H9 (cell line): ENCODE measurements at regions not wholly inside any gene's neighbourhood (a gene's known extent, or its start where the extent isn't known, plus 50 kb on each side); places are given as distances from the start of the nearest gene placed in this dataset.

Source experiments
- DNase-seq: peaks from one replicate; pipeline ENCODE4 v3.0.0-alpha.2; 2017
- H2AFZ ChIP-seq: one replicate; pipeline ENCODE4 v1.6.1; 2013; ENCODE audit warnings: mild to moderate bottlenecking, low read length, control low read depth, moderate library complexity
- H2AK5ac ChIP-seq: 2 replicates; pipeline ENCODE4 v1.6.1; 2013; ENCODE audit warnings: low read length, control low read depth, mixed read lengths; ENCODE audit not compliant: insufficient read length
- H2BK120ac ChIP-seq: one replicate; pipeline ENCODE4 v1.6.1; 2013; ENCODE audit warnings: low read depth, mild to moderate bottlenecking, low read length, control low read depth, inconsistent platforms; ENCODE audit not compliant: poor library complexity, severe bottlenecking
- H2BK12ac ChIP-seq: 2 replicates; pipeline ENCODE4 v1.6.1; 2013; ENCODE audit warnings: low read length, control low read depth, mixed read lengths, low read depth; ENCODE audit not compliant: insufficient read length
- H2BK15ac ChIP-seq: 2 replicates; pipeline ENCODE4 v1.6.1; 2013; ENCODE audit warnings: low read depth, low read length, control low read depth
- H2BK20ac ChIP-seq: one replicate; pipeline ENCODE4 v1.6.1; 2013; ENCODE audit warnings: low read depth, mild to moderate bottlenecking, low read length, control low read depth, inconsistent platforms; ENCODE audit not compliant: poor library complexity, severe bottlenecking
- H2BK5ac ChIP-seq: 2 replicates; pipeline ENCODE4 v1.6.1; 2013; ENCODE audit warnings: low read length, control low read depth, mixed read lengths; ENCODE audit not compliant: insufficient read length
- H3K14ac ChIP-seq: 2 replicates; pipeline ENCODE4 v1.6.1; 2013; ENCODE audit warnings: low read length, control low read depth; ENCODE audit not compliant: insufficient read depth
- H3K18ac ChIP-seq: 2 replicates; pipeline ENCODE4 v1.6.1; 2013; ENCODE audit warnings: low read depth, mild to moderate bottlenecking, mixed read lengths, low read length, control low read depth; ENCODE audit not compliant: insufficient read length
- H3K23ac ChIP-seq: 2 replicates; pipeline ENCODE4 v1.6.1; 2013; ENCODE audit warnings: low read length, control low read depth, mixed read lengths, low read depth; ENCODE audit not compliant: insufficient read length
- H3K23me2 ChIP-seq: 2 replicates; pipeline ENCODE4 v1.6.1; 2013; ENCODE audit warnings: low read depth, mild to moderate bottlenecking, mixed read lengths, low read length, control low read depth; ENCODE audit not compliant: insufficient read length, poor library complexity, severe bottlenecking
- H3K27ac ChIP-seq: 2 replicates; pipeline ENCODE4 v1.5.1; 2013; ENCODE audit warnings: low read length, control low read depth, mixed read lengths, low read depth; ENCODE audit not compliant: insufficient read length
- H3K27me3 ChIP-seq: 2 replicates; pipeline ENCODE4 v1.6.1; 2013; ENCODE audit warnings: low read length, control low read depth, inconsistent platforms; ENCODE audit not compliant: insufficient read depth
- H3K4ac ChIP-seq: 2 replicates; pipeline ENCODE4 v1.6.1; 2013; ENCODE audit warnings: low read depth, mild to moderate bottlenecking, control low read depth, inconsistent platforms, low read length, moderate library complexity
- H3K4me1 ChIP-seq: 2 replicates; pipeline ENCODE4 v1.6.1; 2013; ENCODE audit warnings: low read length, control low read depth, inconsistent platforms; ENCODE audit not compliant: insufficient read depth
- H3K4me2 ChIP-seq: 2 replicates; pipeline ENCODE4 v1.6.1; 2013; ENCODE audit warnings: low read length, control low read depth, mixed read lengths; ENCODE audit not compliant: insufficient read length, insufficient read depth
- H3K56ac ChIP-seq: 2 replicates; pipeline ENCODE4 v1.6.1; 2013; ENCODE audit warnings: low read depth, mild to moderate bottlenecking, mixed read lengths, low read length, control low read depth; ENCODE audit not compliant: insufficient read length
- H3K79me1 ChIP-seq: 2 replicates; pipeline ENCODE4 v1.6.1; 2013; ENCODE audit warnings: low read depth, mild to moderate bottlenecking, moderate library complexity, low read length, control low read depth, inconsistent platforms; ENCODE audit not compliant: insufficient read depth, poor library complexity, severe bottlenecking
- H3K79me2 ChIP-seq: 2 replicates; pipeline ENCODE4 v1.6.1; 2013; ENCODE audit warnings: low read length, control low read depth, inconsistent platforms; ENCODE audit not compliant: insufficient read depth
- H3K9ac ChIP-seq: 2 replicates; pipeline ENCODE4 v1.6.1; 2013; ENCODE audit warnings: low read length, control low read depth, mixed read lengths; ENCODE audit not compliant: insufficient read length; ENCODE audit errors: extremely low read depth
- H3K9me3 ChIP-seq: one replicate; pipeline ENCODE4 v1.6.1; 2013; ENCODE audit warnings: low read depth, low read length, inconsistent platforms; ENCODE audit not compliant: control insufficient read depth
- H3T11ph ChIP-seq: one replicate; pipeline ENCODE4 v1.6.1; 2013; ENCODE audit warnings: mild to moderate bottlenecking, low read length, control low read depth, inconsistent platforms
- H4K20me1 ChIP-seq: one replicate; pipeline ENCODE4 v1.6.1; 2013; ENCODE audit not compliant: control insufficient read depth, insufficient read length, insufficient read depth
- H4K5ac ChIP-seq: 2 replicates; pipeline ENCODE4 v1.6.1; 2013; ENCODE audit warnings: low read depth, mild to moderate bottlenecking, mixed read lengths, low read length, control low read depth; ENCODE audit not compliant: insufficient read length
- H4K8ac ChIP-seq: replicated peaks from 2 replicates; pipeline ENCODE4 v1.6.1; 2013; ENCODE audit warnings: low read length, control low read depth, mixed read lengths, low read depth; ENCODE audit not compliant: insufficient read length
- H4K91ac ChIP-seq: 2 replicates; pipeline ENCODE4 v1.6.1; 2013; ENCODE audit warnings: low read depth, mild to moderate bottlenecking, moderate library complexity, mixed read lengths, low read length, control low read depth; ENCODE audit not compliant: insufficient read length
- H3K27ac Mint-ChIP-seq, 3 experiments: 2 replicates in 2 of 3; 3 replicates in 1 of 3; pipeline ENCODE4 v1.8.0; 2020 to 2021; ENCODE audit warnings: mixed read lengths in 3 of 3, mild to moderate bottlenecking in 1 of 3, moderate library complexity in 1 of 3
- H3K27me3 Mint-ChIP-seq: 2 replicates; pipeline ENCODE4 v1.8.0; 2021; ENCODE audit warnings: low read depth, mild to moderate bottlenecking, moderate library complexity, mixed read lengths
- H3K36me3 Mint-ChIP-seq, 3 experiments: 2 replicates in 2 of 3; 3 replicates in 1 of 3; pipeline ENCODE4 v1.8.0; 2020 to 2021; ENCODE audit warnings: low read depth in 3 of 3, mixed read lengths in 3 of 3; ENCODE audit not compliant: insufficient read depth in 1 of 3
- H3K4me1 Mint-ChIP-seq, 2 experiments: 2 replicates each; pipeline ENCODE4 v1.8.0; 2020; ENCODE audit warnings: mixed read lengths in 2 of 2
- H3K4me3 Mint-ChIP-seq, 2 experiments: 2 replicates in 1 of 2; 3 replicates in 1 of 2; pipeline ENCODE4 v1.8.0; 2020 to 2021; ENCODE audit warnings: mild to moderate bottlenecking in 2 of 2, mixed read lengths in 2 of 2, moderate library complexity in 1 of 2
- H3K9me3 Mint-ChIP-seq, 2 experiments: 2 replicates in 1 of 2; 3 replicates in 1 of 2; pipeline ENCODE4 v1.8.0; 2020; ENCODE audit warnings: mild to moderate bottlenecking in 2 of 2, mixed read lengths in 2 of 2, moderate library complexity in 1 of 2
- WGBS: extraction: QIAGEN DNeasy Blood & Tissue Kit; methylation state at CpG from one replicate; pipeline ENCODE4 v1.1.7; 2013; ENCODE audit warnings: missing lambda C conversion rate, low lambda C conversion rate, mixed read lengths; ENCODE audit not compliant: insufficient read length; ENCODE audit errors: extremely low coverage; 5-methylcytosine and 5-hydroxymethylcytosine counted together
- TF ChIP-seq, protein P1 (sequence below): fragments of 200-600 bp; sonication (generic); conservative IDR thresholded peaks from 3 replicates; pipeline ENCODE4 v1.8.0; 2021; ENCODE audit warnings: antibody characterized with exemption, mild to moderate bottlenecking

- no peak overlapping the region for H3K27ac ChIP-seq
- H3K79me2 ChIP-seq, result no peaks in the 10 kb centered on the region
- H3K23ac ChIP-seq, result no peak overlapping the region
- H4K91ac ChIP-seq, result no peak overlapping the region
- no peak overlapping the region for H3K4me3 Mint-ChIP-seq
- no peak overlapping the region for H2BK120ac ChIP-seq
- H4K8ac ChIP-seq, result no peak overlapping the region
- no peaks in the 10 kb centered on the region for H3K79me1 ChIP-seq
- no peak overlapping the region for H2BK15ac ChIP-seq
- 0 out of 7 replicates have a peak, but pooled peaks cover 0 to 4% (median 0%) of the 10 kb centered on the region in 3 experiments for H3K36me3 Mint-ChIP-seq
- H3K27me3 Mint-ChIP-seq, result peaks cover 12% of the 10 kb centered on the region
- H3K56ac ChIP-seq, result no peak overlapping the region
- H3K4me2 ChIP-seq, result no peak overlapping the region
- no peak overlapping the region for H3K9ac ChIP-seq
- peaks cover 6 to 13% of the 10 kb centered on the region in 2 experiments; a peak in 4 of 5 replicates for H3K9me3 Mint-ChIP-seq
- WGBS, result no CpG with 5 or more reads among the region's 6 CpGs
- H3K4ac ChIP-seq, result no peak overlapping the region
- peak; percentile 36 for DNase-seq
- H3K14ac ChIP-seq, result no peak overlapping the region
- no peaks in the 10 kb centered on the region for H3K23me2 ChIP-seq
- H2BK20ac ChIP-seq, result no peak overlapping the region
- no peak overlapping the region for H3K18ac ChIP-seq
- H2AK5ac ChIP-seq, result no peak overlapping the region
- no peak overlapping the region for H2AFZ ChIP-seq
- no peak overlapping the region for H2BK5ac ChIP-seq
- TF ChIP-seq, protein P1, sequence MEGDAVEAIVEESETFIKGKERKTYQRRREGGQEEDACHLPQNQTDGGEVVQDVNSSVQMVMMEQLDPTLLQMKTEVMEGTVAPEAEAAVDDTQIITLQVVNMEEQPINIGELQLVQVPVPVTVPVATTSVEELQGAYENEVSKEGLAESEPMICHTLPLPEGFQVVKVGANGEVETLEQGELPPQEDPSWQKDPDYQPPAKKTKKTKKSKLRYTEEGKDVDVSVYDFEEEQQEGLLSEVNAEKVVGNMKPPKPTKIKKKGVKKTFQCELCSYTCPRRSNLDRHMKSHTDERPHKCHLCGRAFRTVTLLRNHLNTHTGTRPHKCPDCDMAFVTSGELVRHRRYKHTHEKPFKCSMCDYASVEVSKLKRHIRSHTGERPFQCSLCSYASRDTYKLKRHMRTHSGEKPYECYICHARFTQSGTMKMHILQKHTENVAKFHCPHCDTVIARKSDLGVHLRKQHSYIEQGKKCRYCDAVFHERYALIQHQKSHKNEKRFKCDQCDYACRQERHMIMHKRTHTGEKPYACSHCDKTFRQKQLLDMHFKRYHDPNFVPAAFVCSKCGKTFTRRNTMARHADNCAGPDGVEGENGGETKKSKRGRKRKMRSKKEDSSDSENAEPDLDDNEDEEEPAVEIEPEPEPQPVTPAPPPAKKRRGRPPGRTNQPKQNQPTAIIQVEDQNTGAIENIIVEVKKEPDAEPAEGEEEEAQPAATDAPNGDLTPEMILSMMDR, result peak; percentile 45; the same call in 2 of the 3 replicates
- no peak overlapping the region for H2BK12ac ChIP-seq
- no peak overlapping the region for H3T11ph ChIP-seq
- H4K20me1 ChIP-seq, result no peaks in the 10 kb centered on the region
- H3K9me3 ChIP-seq, result no peaks in the 10 kb centered on the region
- H3K4me1 Mint-ChIP-seq, result 0 out of 4 replicates have a peak, but pooled peaks cover 0 to 2% of the 10 kb centered on the region in 2 experiments
- no peak overlapping the region for H4K5ac ChIP-seq
- H3K4me1 ChIP-seq, result no peaks in the 10 kb centered on the region
- no peak overlapping the region for H3K27ac Mint-ChIP-seq
- no peaks in the 10 kb centered on the region for H3K27me3 ChIP-seq
These were observed 67.2 kb upstream of the STC2 start for GRCh38 chr5:173395257-173395932.
